Tibial nerve (tissue), 4 donors: ENCODE measurements at regions not wholly inside any gene's neighbourhood (a gene's known extent, or its start where the extent isn't known, plus 50 kb on each side); places are given as distances from the start of the nearest gene placed in this dataset.

Source experiments
- DNase-seq, 2 donors: peaks; one replicate each; pipeline ENCODE4 v3.0.0-alpha.2; 2019; ENCODE audit warnings: low spot score in 2 of 2
- H3K27ac ChIP-seq, 4 donors: fragments of 200-600 bp; sonication (generic) in 3 of 4; one replicate each; pipeline ENCODE4 v1.5.1; 2017 to 2019; ENCODE audit warnings: mild to moderate bottlenecking in 1 of 4
- H3K27me3 ChIP-seq, 2 donors: fragments of 200-600 bp; sonication (generic) in 1 of 2; one replicate each; pipeline versions ENCODE4 v1.5.1 to v1.6.0; 2017 to 2019
- H3K36me3 ChIP-seq, 3 donors: fragments of 200-600 bp; sonication (generic); one replicate each; pipeline ENCODE4 v1.5.1; 2018 to 2019
- H3K4me1 ChIP-seq, 4 donors: fragments of 200-600 bp; sonication (generic) in 3 of 4; one replicate each; pipeline ENCODE4 v1.5.1; 2017 to 2019
- H3K4me3 ChIP-seq, 4 donors: fragments of 200-600 bp; sonication (generic) in 3 of 4; one replicate each; pipeline ENCODE4 v1.5.1; 2017 to 2019; ENCODE audit warnings: mild to moderate bottlenecking in 1 of 4, moderate library complexity in 1 of 4
- H3K9me3 ChIP-seq, 4 donors: fragments of 200-600 bp; sonication (generic) in 3 of 4; one replicate each; pipeline ENCODE4 v1.5.1; 2017 to 2019
- CTCF ChIP-seq, 5 experiments: fragments of 200-600 bp in 3 of 5; fragments of 450-650 bp in 2 of 5; sonication (generic) in 3 of 5; IDR thresholded peaks; one replicate each; pipeline ENCODE4 v1.5.1; 2016 to 2019; ENCODE audit warnings: antibody characterized with exemption in 5 of 5, mild to moderate bottlenecking in 3 of 5, moderate library complexity in 2 of 5
- EP300 ChIP-seq, 2 donors: sonication (generic); formaldehyde crosslinking; IDR thresholded peaks; one replicate each; pipeline ENCODE4 v1.6.1; 2017; ENCODE audit warnings: antibody characterized with exemption in 2 of 2, mild to moderate bottlenecking in 1 of 2
- POLR2A ChIP-seq, 2 donors: fragments of 450-650 bp; IDR thresholded peaks; one replicate each; pipeline ENCODE4 v1.6.1; 2017; ENCODE audit warnings: antibody characterized with exemption in 2 of 2, mild to moderate bottlenecking in 2 of 2, moderate library complexity in 2 of 2
- WGBS, 2 donors: methylation state at CpG; one replicate each; pipeline ENCODE4 v1.1.5; 2018; 5-methylcytosine and 5-hydroxymethylcytosine counted together

- no peaks in the 10 kb centered on the region for H3K36me3 ChIP-seq
- TF ChIP-seq POLR2A (IDR thresholded peaks at IDR 0.05): no peak
- H3K4me3 ChIP-seq: no peak overlapping the region
- no peaks in the 10 kb centered on the region for H3K4me1 ChIP-seq
- no peak overlapping the region for H3K27ac ChIP-seq
- no peaks in the 10 kb centered on the region for H3K9me3 ChIP-seq
- no peak for DNase-seq
- H3K27me3 ChIP-seq: no peaks in the 10 kb centered on the region
Measured at GRCh38 chr2:150732064-150732463, 244.6 kb upstream of the RND3 start.

GRCh38 chr2:150729495-150729955 lies 242.1 kb upstream of the RND3 start:
- H3K27ac ChIP-seq: no peak overlapping the region
- H3K27me3 ChIP-seq: no peaks in the 10 kb centered on the region
- no peak for DNase-seq
- no peaks in the 10 kb centered on the region for H3K4me1 ChIP-seq
- H3K9me3 ChIP-seq: no peaks in the 10 kb centered on the region
- TF ChIP-seq POLR2A (IDR thresholded peaks at IDR 0.05) (no peak), CTCF (IDR thresholded peaks at IDR 0.05) (no peak), EP300 (IDR thresholded peaks at IDR 0.05) (no peak)
- H3K36me3 ChIP-seq: no peaks in the 10 kb centered on the region
- no peak overlapping the region for H3K4me3 ChIP-seq
- 70 to 78% methylated on average over 4 of the region's 4 CpGs for WGBS, 2 donors

GRCh38 chr2:150718280-150718679 lies 230.8 kb upstream of the RND3 start:
- TF ChIP-seq CTCF (IDR thresholded peaks at IDR 0.05): no peak
- no peak for TF ChIP-seq EP300 (IDR thresholded peaks at IDR 0.05)
- no peak for TF ChIP-seq POLR2A (IDR thresholded peaks at IDR 0.05)
- Histone ChIP-seq H3K4me3 (no peak overlapping the region), H3K27me3 (no peaks in the 10 kb centered on the region), H3K36me3 (no peaks in the 10 kb centered on the region), H3K27ac (no peak overlapping the region), H3K4me1 (no peaks in the 10 kb centered on the region), H3K9me3 (no peaks in the 10 kb centered on the region)
- no peak for DNase-seq
- WGBS, 2 donors: 78 to 87% methylated on average over 1 of the region's 1 CpG

GRCh38 chr2:150716186-150716585 lies 228.7 kb upstream of the RND3 start:
- Histone ChIP-seq H3K27me3 (no peaks in the 10 kb centered on the region), H3K27ac (no peak overlapping the region), H3K4me3 (no peak overlapping the region), H3K9me3 (no peaks in the 10 kb centered on the region), H3K4me1 (no peaks in the 10 kb centered on the region), H3K36me3 (no peaks in the 10 kb centered on the region)
- WGBS, 2 donors: 69% methylated on average over 1 of the region's 1 CpG
- no peak for DNase-seq
- TF ChIP-seq EP300 (IDR thresholded peaks at IDR 0.05) (no peak), POLR2A (IDR thresholded peaks at IDR 0.05) (no peak), CTCF (IDR thresholded peaks at IDR 0.05) (no peak)

GRCh38 chr2:150715501-150715900 lies 228.0 kb upstream of the RND3 start:
- Histone ChIP-seq H3K4me1 (no peaks in the 10 kb centered on the region), H3K4me3 (no peak overlapping the region), H3K36me3 (no peaks in the 10 kb centered on the region), H3K27me3 (no peaks in the 10 kb centered on the region), H3K9me3 (no peaks in the 10 kb centered on the region), H3K27ac (no peak overlapping the region)
- TF ChIP-seq EP300 (IDR thresholded peaks at IDR 0.05) (no peak), CTCF (IDR thresholded peaks at IDR 0.05) (no peak), POLR2A (IDR thresholded peaks at IDR 0.05) (no peak)
- no peak for DNase-seq
- 85 to 86% methylated on average over 4 of the region's 4 CpGs for WGBS, 2 donors

- DNase-seq: no peak
- H3K4me3 ChIP-seq: no peak overlapping the region
- H3K27me3 ChIP-seq: no peaks in the 10 kb centered on the region
- whole genome bisulfite sequencing, 2 donors: 75 to 78% methylated on average over 2 of the region's 2 CpGs
- no peak for TF ChIP-seq EP300 (IDR thresholded peaks at IDR 0.05)
- TF ChIP-seq POLR2A (IDR thresholded peaks at IDR 0.05): no peak
- TF ChIP-seq CTCF (IDR thresholded peaks at IDR 0.05): no peak
- H3K36me3 ChIP-seq: no peaks in the 10 kb centered on the region
- H3K4me1 ChIP-seq: peaks cover 0 to 2% (median 0%) of the 10 kb centered on the region in 4 donors
- H3K27ac ChIP-seq: no peak overlapping the region
- H3K9me3 ChIP-seq: no peaks in the 10 kb centered on the region
Measured at GRCh38 chr2:150710916-150711315, 223.4 kb upstream of the RND3 start.
